ENCODE measurements at regions not wholly inside any gene's neighbourhood (a gene's known extent, or its start where the extent isn't known, plus 50 kb on each side); places are given as distances from the start of the nearest gene placed in this dataset.

- TF ChIP-seq HOXB5 (CRISPR knock-in tag; IDR thresholded peaks at IDR 0.05) (no peak), TFCP2L1 (CRISPR knock-in tag; IDR thresholded peaks at IDR 0.05) (no peak), NFE2L2 (conservative IDR thresholded peaks at IDR 0.05; ENCODE audit: low read length) (no peak), POLR2A (IDR thresholded peaks at IDR 0.05; ENCODE audit: low read length) (no peak), HES2 (IDR thresholded peaks at IDR 0.05) (no peak), JUN (IDR thresholded peaks at IDR 0.05) (no peak), ESRRA (IDR thresholded peaks at IDR 0.05; ENCODE audit: borderline replicate concordance, low read length) (no peak), TP53 (CRISPR knock-in tag; IDR thresholded peaks at IDR 0.05) (no peak), EHF (CRISPR knock-in tag; IDR thresholded peaks at IDR 0.05) (no peak), RNF2 (IDR thresholded peaks at IDR 0.05; ENCODE audit: borderline replicate concordance, low read depth) (no peak)
Observed at GRCh38 chr6:63447134-63447533, 125.1 kb upstream of the LOC128125822 start (continued).

- peak; percentile 71 to 89 for ATAC-seq
- peak overlapping the region; percentile 70 for H3K4me2 ChIP-seq
- DNase-seq (ENCODE audit: low read depth in 1 of 2, low spot score in 1 of 2): peak; percentile 28 to 80
- ChIA-PET CTCF (interaction anchor here (1.0 kb wide), 1 partner anchor 96 kb away, joined by 3 read pairs; no protein-coding TSS in a partner anchor), POLR2A (no interaction called here)
- no peak for TF ChIP-seq KDM1A (IDR thresholded peaks at IDR 0.05; ENCODE audit: low read depth)
- TF ChIP-seq JUNB (IDR thresholded peaks at IDR 0.05): peak; percentile 63
- peak; percentile 48; the same call in 1 of the 2 replicates for TF ChIP-seq GATA3 (IDR thresholded peaks at IDR 0.05; ENCODE audit: borderline replicate concordance)
- TF ChIP-seq EP300 (IDR thresholded peaks at IDR 0.05): peak in 1 of 2 experiments; percentile 32; a peak in 1 of 5 replicates
- TF ChIP-seq HMGXB4 (CRISPR knock-in tag; IDR thresholded peaks at IDR 0.05; ENCODE audit: borderline replicate concordance): no peak
- TF ChIP-seq FOSL2 (IDR thresholded peaks at IDR 0.05): peak; percentile 63; the same call in 1 of the 2 replicates
- TF ChIP-seq FOSL2 (CRISPR knock-in tag; IDR thresholded peaks at IDR 0.05): peak; percentile 94
- peak in 1 of 2 experiments; percentile 10; a peak in 1 of 5 replicates for TF ChIP-seq RAD21 (conservative IDR thresholded peaks at IDR 0.05 in 1 of 2, IDR thresholded peaks at IDR 0.05 in 1 of 2)
- no peaks in the 10 kb centered on the region for H3K9me3 ChIP-seq
- peaks cover 46% of the 10 kb centered on the region for H3K4me1 ChIP-seq
- no peak overlapping the region for H3K4me3 ChIP-seq
- WGBS (ENCODE audit: missing lambda C conversion rate): 1% methylated on average over 5 of the region's 5 CpGs
- H3K27ac ChIP-seq: peak overlapping the region; percentile 65 to 83
- FAIRE-seq: no peak
Observed at GRCh38 chr6:63448229-63448628, 124.1 kb upstream of the LOC128125822 start.

- no peak overlapping the region for H3K4me3 ChIP-seq
- no peak for TF ChIP-seq HEYL (CRISPR knock-in tag; IDR thresholded peaks at IDR 0.05)
- no peak for TF ChIP-seq CBX8 (IDR thresholded peaks at IDR 0.05)
- no peak for TF ChIP-seq HMGXB4 (CRISPR knock-in tag; IDR thresholded peaks at IDR 0.05; ENCODE audit: borderline replicate concordance)
- TF ChIP-seq POLR2AphosphoS2 (conservative IDR thresholded peaks at IDR 0.05; ENCODE audit: low read length): no peak
- no peak for TF ChIP-seq HES2 (IDR thresholded peaks at IDR 0.05)
- TF ChIP-seq HOXB5 (CRISPR knock-in tag; IDR thresholded peaks at IDR 0.05): no peak
- TF ChIP-seq CHD4 (IDR thresholded peaks at IDR 0.05; ENCODE audit: borderline replicate concordance): no peak
- TF ChIP-seq RCOR1 (IDR thresholded peaks at IDR 0.05; ENCODE audit: low read depth, low read length): no peak
- TF ChIP-seq ELK1 (IDR thresholded peaks at IDR 0.05; ENCODE audit: low read depth, low read length): no peak
- no peak for TF ChIP-seq RNF2 (IDR thresholded peaks at IDR 0.05; ENCODE audit: borderline replicate concordance, low read depth)
- TF ChIP-seq CTCF (IDR thresholded peaks at IDR 0.05): no peak
- TF ChIP-seq RARB (CRISPR knock-in tag; IDR thresholded peaks at IDR 0.05): no peak
- no peak for TF ChIP-seq TFCP2L1 (CRISPR knock-in tag; IDR thresholded peaks at IDR 0.05)
- TF ChIP-seq CHD2 (IDR thresholded peaks at IDR 0.05; ENCODE audit: low read length, partially characterized antibody): no peak
- no peak for TF ChIP-seq ZSCAN20 (CRISPR knock-in tag; IDR thresholded peaks at IDR 0.05)
- TF ChIP-seq MYC (IDR thresholded peaks at IDR 0.05; ENCODE audit: borderline replicate concordance, low read length): no peak
- no peaks in the 10 kb centered on the region for H3K9me3 ChIP-seq
- ATAC-seq (no peak), DNase-seq (ENCODE audit: low read depth in 1 of 2, low spot score in 1 of 2) (no peak), FAIRE-seq (no peak)
- ChIA-PET POLR2A (no interaction called here), CTCF (interaction anchor here (1.1 kb wide), 1 partner anchor 127 kb away, joined by 4 read pairs; no protein-coding TSS in a partner anchor)
- peak overlapping the region; percentile 83 to 85 for H3K27ac ChIP-seq
- H3K4me1 ChIP-seq: peaks cover 48% of the 10 kb centered on the region
- WGBS (ENCODE audit: missing lambda C conversion rate): 74% methylated on average over 2 of the region's 2 CpGs
- H3K4me2 ChIP-seq: peak overlapping the region; percentile 70; the same call in 2 of the 3 replicates
Observed at GRCh38 chr6:63449714-63450113, 122.6 kb upstream of the LOC128125822 start.

All from A549 (cell line).